ENCODE measurements at regions not wholly inside any gene's neighbourhood (a gene's known extent, or its start where the extent isn't known, plus 50 kb on each side); places are given as distances from the start of the nearest gene placed in this dataset.
A peak's percentile ranks its signal among the peaks of the same experiment; 100 is the strongest.

DNA sequence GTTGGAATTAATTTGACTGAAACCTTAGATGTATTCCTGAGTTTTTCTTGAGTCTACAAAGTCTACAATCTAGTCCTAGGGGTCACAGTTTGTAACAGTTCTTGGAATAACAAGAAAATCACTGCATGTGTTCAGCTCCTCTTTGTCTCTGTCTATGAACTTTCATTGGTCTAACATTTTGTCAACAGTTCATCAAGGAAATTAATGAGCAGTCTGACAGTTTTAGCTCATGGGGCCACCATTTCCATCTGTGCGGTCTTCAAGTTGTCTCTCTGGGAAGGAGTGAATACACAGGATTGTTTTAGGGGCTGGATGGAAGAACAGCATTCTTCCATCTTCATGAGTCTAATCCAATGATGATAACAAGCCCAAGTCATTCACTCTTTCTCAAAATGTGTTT, 276.4 kb downstream of the TMEM167A start:
- no peak for DNase-seq

DNA sequence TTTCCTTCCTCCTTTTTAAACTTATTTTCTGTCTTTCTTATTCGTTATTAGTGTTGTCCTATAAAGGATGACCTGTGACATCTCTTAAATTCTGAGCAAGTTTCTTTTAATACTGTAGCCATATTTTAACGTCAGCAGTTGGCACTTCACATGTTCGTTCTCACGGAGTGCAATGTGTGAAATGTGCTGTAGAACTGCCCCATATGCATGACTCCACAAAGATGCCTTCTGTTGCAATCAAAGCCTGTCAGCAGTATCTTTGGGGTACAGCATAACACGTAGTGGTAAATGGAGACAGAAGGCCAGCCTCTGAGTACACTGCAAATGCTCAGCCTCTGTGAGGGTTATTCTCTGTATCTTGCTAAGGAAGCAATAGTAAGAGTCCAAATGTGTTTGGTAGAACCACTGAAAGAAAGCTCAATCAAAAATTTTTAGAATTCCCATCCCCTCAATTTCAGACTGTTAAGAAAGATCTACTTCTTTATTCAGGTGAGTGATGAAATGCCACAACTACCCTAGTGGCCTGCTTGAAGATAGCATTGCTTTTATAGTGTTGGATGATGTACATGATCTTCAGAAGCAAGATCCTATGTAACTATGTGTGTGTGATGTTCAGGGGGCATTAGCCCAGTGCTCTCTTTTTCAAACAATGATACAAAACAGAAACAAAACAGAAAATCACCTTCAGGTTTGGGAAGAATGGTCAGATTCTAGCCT, 277.7 kb downstream of the TMEM167A start:
- no peak for DNase-seq

DNA sequence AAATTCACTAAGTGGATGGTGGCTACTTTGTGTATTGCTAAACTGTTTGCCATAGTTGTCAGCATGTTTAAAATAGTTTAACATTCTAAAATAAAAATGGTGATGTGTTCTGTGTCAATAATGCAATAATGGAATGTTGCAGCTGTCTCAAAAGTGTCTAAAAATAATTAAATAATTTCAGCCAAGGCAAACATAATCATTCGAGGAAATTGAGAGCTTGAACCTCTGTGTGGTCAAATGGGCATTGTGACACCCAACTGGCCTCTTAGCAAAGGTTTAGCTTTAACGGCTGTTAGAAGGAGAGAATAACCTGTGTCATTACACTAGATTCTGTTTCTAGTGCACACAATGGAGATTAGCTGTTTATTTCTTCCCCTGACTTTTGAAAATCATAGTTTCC, 278.5 kb downstream of the TMEM167A start:
- DNase-seq = no peak

DNA sequence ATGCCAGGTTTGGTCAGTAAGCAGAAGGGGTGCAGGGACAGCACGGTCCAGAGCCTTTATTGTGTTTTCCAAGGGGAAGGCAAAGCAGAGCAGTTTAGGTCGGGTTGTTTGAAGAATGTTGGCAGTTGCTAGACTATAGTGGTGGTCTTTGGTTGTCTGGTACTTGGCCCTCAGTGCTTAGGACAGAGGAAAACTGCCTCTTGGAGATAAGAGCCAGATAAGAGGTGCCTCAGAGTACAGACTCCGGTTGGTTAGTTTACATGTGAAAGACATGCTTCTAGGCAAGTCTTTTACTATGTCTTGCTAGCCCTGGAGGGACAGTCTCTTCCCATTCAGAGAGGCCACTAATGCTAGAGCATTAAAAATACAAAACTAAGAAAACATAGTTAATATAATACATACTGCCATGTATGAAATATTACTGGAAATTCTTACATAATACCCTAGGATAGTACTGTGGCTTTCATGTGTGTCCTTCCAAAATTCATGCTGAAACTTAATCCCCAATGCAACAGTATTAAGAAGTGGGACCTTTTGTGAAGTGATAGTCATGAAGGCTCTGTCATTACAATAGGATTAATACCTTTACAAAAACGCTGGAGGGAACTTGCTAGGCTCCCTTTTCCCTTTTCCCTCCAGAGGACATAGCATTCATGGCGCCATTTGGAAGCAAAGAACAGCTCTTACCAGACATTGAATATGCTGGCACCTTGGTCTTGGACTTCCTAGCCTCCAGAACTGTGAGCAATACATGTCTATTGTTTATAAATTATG, 280.4 kb downstream of the TMEM167A start:
- no peak for DNase-seq

DNA sequence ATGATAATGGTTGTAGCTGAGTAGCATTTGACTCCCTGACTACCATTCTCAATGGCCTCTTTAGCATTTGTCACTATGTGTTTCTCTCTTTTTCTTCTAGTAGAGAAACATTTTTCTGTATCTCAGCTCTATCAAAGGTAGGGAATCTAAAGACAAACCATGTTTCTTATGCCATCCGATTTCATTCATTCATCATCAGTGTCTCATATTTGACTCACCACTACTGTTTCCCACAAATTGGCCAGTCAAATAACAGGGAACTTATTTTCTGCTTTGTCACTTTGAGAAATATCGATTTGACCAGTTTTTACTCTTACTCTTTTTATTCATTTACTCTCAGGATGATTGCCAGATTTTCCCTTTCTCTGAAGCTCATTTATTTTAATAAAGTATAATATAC, 282.3 kb downstream of the TMEM167A start:
- no peak for DNase-seq

DNA sequence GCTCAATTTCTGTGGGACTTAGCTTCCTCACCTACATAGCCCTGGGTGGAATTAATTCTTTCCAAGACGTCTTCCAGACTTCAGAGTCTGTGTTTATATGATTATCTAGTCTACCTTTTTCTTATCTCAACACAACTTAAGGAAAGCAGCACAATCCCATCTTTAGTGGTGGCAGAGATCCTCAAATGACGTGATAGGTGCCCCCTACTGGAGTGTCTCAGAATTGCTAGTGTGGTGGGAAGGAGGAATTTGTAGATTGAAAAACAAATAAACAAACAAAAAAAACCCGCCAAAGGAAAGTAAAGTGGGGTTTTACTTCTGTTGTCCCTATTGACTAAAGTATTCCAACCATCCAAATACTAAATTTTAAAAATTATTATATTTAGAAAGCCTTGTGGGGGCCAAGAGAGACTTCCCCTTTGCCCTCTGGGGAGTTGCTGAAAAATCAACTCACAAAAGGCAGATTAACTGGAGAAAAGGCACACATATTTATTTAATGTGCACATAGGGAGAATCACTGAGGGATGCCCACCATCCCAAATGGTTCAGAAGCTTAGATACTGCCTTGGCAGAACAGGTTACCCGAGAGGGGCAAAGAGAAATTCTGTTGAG, 283.3 kb downstream of the TMEM167A start:
- DNase-seq = peak in 1 of 2 experiments; percentile 28

DNA sequence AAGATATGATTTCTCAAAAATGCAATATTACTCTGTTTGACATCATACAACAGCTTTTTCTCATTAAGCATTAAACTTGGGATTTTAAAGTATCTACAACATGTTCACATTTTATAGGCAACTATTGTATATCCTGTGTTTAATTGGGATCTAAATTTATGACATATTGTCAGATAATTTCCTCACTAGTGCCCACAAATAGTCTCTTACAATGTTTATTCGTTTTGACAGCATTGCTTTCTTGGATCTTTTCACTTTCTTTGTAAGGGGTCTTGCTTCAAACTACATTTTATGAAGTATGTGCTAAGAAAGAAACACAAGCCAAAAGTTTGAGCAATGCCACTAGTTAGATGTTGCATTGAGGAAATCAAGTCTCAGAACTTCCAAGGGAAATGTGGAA, 285.1 kb downstream of the TMEM167A start:
- no peak for DNase-seq

DNA sequence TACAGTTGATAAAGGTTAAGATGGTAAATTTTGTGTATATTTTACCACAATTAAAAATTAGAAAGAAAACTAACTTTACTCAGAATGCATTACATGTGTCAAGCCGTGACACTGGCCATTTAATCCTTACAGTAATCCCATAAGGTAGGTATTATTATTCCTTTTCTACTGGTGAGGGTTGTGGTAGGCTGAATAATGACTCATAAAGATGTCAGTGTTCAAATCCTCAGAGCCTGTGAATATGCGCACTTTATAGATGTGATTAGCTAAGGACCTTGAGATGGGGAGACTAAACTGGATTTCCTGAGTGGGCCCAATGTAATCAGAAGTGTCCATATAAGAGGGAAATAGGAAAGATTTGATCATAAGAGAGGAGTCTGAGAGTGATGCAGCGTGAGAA, 288.1 kb downstream of the TMEM167A start:
- DNase-seq = no peak

DNA sequence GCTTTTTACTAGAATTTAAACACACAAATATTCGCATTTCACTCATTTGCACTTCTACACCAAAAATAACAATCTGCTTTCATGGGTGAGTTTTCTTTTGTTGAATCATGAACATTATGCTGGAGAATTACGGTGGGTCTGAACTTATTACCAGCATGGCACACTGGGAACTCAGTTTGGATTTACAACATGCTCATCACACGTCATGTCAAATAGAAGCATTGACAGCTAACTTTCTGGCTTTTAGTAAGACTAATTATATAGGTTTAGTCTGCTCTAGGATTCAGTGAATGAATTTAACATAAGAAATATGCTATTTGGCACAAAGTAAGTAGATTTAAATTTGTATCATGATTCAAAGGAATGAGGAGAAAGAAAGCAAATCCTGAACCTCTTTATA, 290.4 kb downstream of the TMEM167A start:
- no peak for DNase-seq

DNA sequence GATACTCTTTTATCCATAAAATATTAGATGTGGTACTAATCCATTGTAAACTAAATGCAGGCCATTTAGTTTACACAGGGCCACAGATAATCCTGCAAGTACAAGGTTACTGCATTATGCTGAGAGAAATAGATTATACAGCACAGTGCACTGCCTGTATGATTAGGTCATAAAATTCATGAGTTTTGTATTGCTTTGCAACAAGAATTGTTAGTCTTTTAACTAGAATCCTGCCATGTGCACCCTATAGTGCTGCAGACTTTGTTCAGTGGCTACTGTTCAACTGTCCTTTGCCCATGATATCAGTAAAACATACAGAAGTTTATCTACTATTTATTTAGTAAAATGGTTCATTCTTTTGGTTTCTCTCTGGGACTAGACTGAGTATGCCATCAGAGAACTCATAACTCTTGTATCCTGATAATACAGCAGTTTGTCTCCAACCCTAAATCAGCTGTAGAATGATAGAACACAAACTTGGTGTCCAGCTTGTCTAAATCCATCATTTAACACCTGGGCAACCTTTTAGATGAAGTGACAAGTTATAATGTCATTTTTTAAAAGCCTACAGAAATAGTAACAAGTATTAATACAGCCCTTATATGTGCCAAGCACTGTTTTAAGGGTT, 291.2 kb downstream of the TMEM167A start:
- no peak for DNase-seq

DNA sequence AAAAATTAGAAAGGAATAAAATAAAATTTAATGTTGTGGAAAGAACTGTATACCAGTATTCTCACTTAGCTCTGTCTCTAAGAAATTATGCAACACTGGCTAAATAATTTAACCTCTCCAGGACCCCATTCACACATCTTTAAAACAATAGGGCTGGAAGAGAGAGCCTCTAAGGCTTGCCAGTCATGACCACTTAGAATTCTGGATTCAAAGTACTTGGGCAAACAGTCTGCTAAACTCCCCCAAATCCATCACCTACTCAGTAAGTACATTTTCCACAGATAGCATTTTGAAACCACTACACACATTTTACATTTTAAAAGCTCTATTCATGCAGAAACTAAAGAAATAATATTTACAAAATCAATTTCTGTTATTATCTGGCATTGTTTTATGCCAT, 291.7 kb downstream of the TMEM167A start:
- DNase-seq = no peak

DNA sequence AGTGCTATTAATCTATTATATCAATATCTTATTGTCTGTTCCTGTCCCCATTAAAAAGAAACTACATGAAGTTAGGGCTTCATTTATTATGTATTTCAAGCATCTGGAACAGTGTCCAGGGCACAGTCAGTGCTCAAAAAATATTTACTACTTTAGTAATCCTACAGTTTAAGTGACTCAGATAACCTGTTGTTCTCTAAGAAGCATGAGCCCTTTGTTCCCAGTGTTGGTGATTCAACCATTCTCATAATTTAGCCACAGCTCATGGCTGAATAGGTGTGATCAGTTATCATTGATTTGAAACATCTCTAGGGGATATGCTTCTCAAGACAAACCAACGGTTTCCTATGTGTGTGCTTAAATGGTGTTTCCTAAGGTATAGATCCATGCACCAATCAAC, 292.7 kb downstream of the TMEM167A start:
- no peak for DNase-seq

DNA sequence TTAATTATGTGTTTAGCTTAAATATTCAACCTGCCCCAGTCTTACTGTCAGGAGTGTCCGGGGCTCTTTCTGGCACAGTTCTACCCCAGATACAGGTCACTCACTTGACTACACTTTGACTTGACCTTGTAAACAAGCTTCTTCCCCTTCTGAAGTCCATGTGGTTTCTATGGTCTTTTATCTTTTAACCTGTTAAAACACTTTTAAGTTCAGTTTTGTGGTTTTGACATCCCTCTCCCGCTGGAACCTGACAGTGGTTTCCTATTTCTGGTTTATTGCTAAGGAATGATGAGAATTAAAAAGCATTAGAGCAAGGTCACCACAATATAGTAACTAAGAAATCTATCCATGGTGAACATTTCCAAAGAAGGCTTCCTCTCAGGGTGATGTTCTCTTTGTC, 300.1 kb downstream of the TMEM167A start:
- DNase-seq = no peak

DNA sequence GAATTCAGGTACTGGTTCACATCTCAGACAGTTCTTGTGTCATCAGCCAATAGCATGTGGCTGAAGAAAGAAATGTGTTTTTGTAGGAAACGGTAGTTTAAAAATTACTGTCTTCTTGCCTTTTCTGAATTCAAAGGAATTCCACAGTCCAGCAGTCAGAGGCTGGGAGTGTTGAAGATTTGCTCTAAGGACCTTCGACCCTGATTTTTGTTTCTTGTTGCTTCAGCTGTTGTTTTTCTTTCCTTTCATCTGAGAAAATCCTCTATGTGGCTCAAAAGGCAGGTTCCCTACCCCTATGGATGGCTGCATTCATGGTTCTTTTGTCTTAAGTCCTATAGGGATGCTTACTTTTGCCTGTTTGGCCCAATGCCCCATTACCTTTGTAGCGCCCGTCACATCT, 304.9 kb downstream of the TMEM167A start:
- no peak for DNase-seq

DNA sequence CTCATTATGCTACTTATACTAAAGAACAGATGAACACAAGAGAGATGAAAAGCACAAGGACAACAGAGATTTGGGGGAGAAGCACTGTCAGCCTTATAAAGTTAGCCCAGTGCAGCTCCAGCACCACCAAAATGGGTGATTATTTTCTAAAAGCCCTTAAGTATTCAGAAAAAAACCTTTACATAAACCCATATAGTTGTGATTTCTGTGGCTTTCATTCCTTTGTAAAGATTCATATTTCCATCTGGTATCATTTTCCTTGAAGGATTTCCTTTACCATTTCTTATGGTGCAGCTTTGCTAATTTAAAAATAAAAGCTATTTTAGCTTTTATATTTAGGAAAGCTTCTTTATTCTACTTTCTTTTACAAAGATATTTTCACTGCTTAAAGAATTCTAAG, 311.0 kb downstream of the TMEM167A start:
- no peak for DNase-seq

DNA sequence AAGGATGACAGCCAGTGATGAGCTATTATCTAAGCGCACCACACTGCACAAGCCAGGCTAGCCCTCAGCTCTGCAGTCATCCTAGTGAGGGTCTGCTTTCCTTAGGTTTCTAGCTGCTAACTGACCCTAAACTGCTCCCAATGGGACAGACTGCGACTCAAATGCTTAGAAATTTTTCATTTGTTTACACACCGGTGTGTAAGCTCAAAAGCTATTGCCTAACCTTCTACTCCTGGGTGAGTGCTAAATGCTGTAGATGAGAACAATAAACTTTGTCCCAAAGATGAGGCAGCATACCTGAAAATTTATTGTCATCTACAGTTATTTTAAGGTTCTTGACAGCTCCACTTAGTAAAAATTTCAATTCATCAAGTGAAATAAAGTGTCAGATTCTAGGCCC, 311.4 kb downstream of the TMEM167A start:
- no peak for DNase-seq

DNA sequence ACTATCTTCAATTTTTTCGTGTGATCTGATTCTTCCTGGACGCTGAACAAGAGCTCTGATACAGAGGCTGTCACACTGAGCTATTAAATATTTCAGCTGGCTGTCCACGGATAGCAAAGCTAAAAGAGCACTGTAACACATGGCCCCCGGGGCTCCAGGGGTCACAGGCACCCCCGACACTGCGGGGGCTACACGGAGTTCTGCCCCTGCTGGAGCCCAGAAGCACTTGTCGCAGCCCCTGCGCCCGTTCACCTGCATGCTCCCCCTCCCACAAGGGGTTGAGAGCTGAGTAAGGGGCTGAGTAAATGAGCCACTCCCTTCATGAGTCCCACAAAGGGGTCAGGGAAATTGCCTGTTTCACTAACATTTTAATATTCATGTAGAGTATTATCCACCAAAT, 316.3 kb downstream of the TMEM167A start:
- no peak for DNase-seq

DNA sequence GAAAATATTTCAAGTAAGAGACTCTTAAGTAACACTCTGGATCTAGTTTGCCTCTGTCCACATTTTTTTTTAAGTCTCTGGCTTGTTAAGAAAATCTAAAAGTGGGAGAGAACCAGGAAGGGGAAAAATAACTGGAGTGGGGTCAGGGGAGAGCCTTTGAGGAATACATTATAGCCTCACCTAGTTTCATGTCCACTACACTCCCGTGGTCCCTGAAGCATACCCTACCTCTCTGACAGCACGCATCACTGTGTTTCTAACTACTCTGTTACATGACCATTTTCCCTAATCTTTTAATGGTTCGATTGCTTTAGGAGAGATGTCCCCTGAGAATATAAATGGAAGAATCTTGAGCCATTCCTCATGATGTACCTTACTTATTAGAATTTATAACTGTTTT, 318.3 kb downstream of the TMEM167A start:
- no peak for DNase-seq

DNA sequence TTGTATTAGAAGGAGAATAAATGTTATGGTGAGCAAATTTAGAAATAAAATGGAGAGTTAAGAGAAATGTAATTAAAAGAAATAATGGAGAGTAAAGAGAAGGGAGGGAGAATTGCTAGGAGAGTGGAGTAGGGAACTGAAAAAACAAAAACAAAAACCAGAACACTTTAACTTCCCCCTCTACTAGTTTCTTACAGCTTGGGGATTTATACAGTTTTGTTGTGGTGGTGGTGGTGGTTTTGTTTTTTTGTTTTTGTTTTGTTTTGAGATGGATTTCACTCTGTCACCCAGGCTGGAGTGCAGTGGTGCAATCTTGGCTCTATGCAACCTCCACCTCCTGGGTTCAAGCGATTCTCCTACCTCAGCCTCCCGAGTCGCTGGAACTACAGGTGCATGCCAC, 322.4 kb downstream of the TMEM167A start:
- DNase-seq = no peak

DNA sequence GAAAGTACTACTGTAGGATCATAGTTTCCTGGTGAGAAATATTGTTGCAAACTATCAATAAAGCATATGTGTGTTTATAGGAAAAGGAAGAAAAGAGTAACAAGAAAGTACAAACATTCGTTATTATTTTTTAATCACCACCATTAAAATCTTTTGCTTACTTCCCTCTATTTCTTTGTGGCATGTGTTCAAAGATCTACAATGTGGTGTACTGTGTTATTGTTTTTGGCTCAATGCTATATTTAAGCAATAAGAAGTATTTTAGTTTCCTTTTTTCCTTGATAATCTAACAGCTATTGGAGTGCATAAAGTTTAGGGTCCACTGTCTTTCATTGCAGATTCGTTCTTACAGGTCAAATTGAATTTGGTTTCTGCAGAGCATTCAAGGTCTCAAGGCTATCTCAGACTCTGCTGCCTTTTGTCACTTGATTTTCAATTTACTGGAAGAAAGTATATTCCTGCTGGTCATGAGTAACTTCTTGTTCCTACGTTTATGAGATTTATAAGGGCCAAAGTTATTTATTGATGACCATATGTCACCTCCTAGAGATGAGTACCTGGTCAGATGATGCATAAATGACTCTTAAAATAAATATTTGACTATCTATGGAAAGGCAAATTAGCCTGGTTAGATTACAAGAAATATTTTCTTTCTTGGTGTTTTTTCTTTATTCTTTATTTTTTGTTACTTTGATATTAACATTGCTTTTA, 323.0 kb downstream of the TMEM167A start:
- DNase-seq = no peak

DNA sequence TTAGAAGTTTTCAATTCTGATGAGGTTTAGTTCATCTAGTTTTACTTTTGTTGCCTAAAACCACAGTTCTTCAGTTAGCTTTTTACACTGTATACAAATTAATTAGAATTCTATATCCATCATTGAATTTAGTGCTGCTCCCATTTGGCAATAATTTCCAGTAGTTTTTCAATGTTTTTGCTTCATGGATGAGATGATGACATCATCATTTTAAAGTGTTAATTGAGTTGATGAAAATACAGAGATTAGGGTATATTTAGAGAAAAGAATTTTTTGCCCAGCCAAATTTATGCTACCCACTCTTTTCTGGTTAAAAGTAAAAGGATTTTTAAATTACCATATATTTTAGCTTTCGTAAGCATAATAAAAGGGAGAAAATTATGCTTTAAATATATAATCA, 323.8 kb downstream of the TMEM167A start:
- DNase-seq = no peak

DNA sequence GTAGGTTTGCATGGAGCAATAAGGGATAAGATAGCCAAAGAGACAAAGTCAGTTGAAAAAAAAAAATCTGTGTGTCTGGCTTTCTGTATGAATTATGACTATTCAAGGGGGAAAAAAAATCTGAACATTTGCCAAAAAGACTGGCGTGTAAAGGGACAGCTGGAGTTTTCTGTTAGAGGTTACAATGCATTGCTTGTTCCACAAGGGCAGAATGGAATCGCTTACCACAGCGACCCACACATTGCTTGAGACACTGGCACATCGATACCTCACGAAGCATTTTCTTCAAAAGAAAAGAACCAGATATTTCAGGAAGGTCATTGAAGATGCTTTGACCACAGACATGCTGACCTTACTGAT, 327.8 kb downstream of the TMEM167A start:
- peak; percentile 55 to 77 for DNase-seq
